Hindlimb muscle (tissue), 1 donor: ENCODE measurements at regions not wholly inside any gene's neighbourhood (a gene's known extent, or its start where the extent isn't known, plus 50 kb on each side); places are given as distances from the start of the nearest gene placed in this dataset.

Experiments
- DNase-seq: peaks from one replicate; pipeline ENCODE4 v3.0.0-alpha.2; 2013

DNA sequence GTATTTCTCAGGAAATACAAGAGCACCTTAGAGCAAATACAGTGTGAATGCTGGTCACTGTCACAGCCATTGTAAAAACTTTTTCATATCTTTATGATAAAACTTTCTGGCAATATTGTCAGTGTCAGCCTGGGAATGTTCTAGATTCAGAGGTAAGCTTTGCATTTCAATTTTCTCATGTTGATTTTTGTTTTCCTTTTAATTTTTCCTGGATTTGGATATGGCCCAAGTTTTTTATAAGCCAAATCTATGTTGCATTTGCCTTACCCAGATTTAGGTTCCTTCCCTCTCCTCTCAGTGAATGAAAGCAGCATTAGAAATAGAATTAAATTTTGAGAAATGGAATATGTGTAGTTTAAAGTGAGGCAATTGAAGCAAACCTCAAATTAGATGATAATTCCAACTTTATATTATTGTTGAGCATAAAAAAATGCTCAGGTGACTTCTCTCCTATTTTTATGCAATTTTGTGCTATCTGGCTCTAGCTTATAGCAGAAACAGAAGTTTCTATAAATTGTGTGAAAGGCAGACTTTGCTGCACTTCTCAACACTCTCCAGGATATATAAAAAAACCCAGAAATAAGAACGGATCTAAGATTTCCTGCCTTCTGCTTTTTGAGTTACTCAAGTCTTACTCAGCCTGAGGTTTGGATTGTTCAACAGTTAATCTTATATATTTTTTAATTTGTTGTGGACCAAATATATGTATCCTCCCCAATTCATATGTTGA, 368.2 kb upstream of the PRICKLE1 start:
- DNase-seq = no peak

DNA sequence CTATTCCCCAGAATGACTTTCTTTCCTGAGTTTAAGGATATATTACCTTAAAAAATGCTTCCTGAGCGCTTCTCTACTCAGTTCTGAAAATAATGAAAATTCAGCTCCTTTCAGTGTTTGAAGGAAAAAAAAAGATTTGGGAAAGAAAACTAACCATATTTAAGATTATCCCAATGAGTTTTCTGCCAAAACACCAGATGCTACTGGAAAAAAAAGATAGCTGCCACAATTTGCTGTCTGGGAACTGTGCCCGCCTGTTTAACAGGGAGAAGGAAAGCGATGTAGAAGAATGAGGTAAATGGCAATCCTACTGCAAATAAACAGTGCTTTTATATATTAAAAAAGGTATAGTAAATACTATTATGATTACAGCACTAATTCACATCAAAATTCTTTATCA, 367.6 kb upstream of the PRICKLE1 start:
- DNase-seq = peak; percentile 41

DNA sequence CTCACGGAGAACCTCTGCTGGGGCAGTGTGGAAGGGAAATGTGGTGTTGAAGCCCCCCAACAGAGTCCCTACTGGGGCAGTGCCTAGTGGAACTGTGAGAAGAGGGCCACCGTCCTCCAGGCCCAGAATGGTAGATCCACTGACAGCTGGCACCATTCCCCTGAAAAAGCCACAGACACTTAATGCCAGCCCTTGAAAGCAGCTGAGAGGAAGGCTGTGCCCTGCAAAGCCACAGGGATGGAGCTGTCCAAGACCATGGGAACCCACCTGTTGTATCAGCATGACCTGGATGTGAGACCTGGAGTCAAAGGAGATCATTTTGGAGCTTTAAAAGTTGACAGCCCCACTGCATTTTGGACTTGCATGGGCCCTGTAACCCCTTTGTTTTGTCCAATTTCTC, 363.5 kb upstream of the PRICKLE1 start:
- no peak for DNase-seq

DNA sequence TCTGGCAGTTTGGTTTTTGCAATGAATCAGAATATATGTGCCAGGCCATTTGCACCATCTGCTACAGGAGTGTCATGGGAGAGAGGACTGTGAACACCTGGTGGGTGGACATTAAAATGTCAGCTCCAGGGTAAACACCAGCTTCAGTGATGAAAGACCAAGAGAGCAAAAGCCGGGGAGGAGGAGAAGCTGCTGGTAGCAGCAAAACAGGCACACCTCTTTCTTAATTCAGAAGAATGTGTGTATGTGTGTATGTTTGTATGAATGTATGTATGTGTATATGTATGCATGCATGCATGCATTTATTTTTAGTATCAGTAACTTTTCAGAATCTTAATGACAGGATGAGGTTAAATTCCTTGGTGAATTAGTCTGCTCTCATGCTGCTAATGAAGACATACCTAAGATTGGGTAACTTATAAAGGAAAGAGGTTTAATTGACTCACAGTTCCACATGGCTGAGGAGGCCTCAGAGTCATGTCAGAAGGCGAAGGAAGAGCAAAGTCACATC, 357.4 kb upstream of the PRICKLE1 start:
- DNase-seq = no peak

GRCh38 chr12:42945927-42946326, 356.4 kb upstream of the PRICKLE1 start:
- DNase-seq = no peak

- no peak for DNase-seq
Observed at GRCh38 chr12:42944516-42944915, 355.0 kb upstream of the PRICKLE1 start.

DNA sequence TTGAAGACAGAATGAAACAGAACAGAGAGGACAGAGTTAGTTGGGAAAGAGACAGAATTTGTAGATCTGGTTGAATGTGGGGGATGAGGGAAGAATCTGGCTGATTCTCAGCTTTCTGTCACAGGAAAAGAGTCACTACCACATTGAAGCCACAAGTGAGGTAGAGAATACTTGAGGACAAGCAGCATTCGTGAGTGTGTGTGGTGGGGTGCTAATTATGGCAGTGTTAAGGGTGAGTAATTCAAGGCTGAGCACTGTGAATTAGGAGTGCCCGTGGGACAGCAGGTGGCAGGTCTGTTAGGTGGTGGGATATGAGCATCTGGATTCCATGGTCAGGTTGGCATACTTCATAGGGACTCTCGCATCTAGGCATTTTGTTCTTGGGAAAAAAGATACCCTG, 347.4 kb upstream of the PRICKLE1 start:
- no peak for DNase-seq

- no peak for DNase-seq
Observed at GRCh38 chr12:42936260-42936659, 346.7 kb upstream of the PRICKLE1 start.

DNA sequence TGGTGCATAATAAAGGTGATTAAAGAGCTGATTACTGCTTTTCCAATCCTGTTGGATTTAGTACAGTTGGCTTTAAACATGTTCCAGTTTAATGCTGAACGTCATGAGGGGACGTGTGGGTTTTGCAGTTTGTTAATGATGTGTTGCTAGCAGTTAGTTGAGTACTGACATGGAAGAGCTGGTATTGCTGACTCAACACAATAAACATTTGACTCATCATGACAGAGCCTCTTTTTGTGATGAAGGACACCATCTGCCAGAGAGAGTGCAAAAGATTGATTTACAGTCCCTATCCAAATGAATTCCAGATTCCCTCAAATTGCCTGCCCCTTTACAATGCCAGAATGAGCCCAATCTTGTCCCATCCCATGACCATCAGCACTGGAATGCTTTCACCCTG, 346.2 kb upstream of the PRICKLE1 start:
- no peak for DNase-seq

- no peak for DNase-seq
Observed at GRCh38 chr12:42935090-42935489, 345.5 kb upstream of the PRICKLE1 start.

DNA sequence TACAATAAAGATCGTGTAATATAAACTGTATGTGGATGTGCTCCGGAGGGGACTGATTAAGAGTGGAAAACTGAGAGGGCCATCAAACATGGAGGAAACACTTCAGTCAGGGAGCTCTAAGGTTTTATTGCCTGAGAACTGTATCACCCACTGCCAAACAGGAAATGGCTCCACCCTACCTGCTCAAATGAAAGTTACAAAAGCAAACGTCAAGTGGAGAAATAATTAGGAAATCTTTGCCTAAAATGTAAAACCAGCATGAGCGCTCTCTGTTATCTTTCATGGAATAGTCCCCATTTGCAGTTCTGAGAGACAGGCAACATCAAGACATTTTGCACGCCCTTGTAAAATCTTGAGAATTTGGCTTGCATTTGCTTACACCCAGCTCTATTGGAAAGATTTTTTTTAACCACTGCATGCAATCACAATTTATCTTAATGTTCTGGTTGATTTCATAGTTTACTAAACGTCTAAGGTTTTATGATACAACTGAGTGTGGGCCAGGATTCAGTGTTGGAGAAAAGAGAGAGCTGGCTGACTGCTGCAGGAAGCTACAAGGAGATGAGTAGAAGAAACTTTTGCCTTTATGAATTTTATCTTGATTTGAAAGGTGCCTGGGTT, 344.0 kb upstream of the PRICKLE1 start:
- DNase-seq = no peak

- DNase-seq = no peak
Observed at GRCh38 chr12:42932936-42933335, 343.4 kb upstream of the PRICKLE1 start.

DNA sequence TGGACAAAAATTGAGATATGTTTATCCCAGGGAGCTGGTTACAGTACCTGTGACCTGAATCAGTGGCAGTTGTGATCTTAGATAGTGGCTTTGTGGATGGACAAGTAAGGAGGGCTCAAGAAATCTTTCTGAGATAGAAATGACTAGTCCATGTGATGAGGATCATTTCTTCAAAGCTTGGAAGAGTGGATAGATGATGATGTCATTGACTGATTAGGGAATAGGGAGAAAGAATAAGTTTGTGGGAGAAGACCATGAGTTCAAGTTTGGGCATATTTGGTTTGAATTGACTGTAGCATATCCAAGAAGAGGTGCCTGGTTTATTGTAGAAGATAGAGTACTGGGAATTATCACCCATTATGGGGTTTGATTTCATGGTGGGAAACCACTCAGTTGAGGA, 336.7 kb upstream of the PRICKLE1 start:
- no peak for DNase-seq

GRCh38 chr12:42924482-42924881, 334.9 kb upstream of the PRICKLE1 start:
- no peak for DNase-seq

- DNase-seq = no peak
Observed at GRCh38 chr12:42923583-42923982, 334.0 kb upstream of the PRICKLE1 start.

GRCh38 chr12:42923156-42923555, 333.6 kb upstream of the PRICKLE1 start:
- no peak for DNase-seq

- no peak for DNase-seq
Observed at GRCh38 chr12:42922505-42922850, 332.9 kb upstream of the PRICKLE1 start.

GRCh38 chr12:42921741-42922504, 332.4 kb upstream of the PRICKLE1 start:
- no peak for DNase-seq

DNA sequence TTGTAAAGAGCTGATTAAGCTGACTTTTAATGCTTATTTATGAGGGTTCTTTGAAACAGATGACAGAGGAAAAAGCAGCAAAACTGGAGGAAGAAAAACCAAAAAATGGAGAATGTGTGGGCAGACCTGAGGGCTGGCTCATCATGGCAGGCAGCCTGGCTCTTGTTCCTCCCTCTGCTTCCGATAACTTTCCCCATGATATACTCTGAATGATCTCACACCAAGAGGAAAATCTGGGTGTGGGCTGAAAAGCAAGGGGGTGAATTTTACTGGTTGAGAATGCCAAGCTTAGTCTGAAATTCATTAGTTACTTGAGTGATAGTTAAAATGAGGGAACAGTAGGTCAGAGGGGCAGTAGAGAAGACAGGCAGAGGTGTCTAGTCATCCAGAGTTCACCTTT, 330.1 kb upstream of the PRICKLE1 start:
- DNase-seq = no peak

- DNase-seq = no peak
Observed at GRCh38 chr12:42918443-42918842, 328.9 kb upstream of the PRICKLE1 start.

GRCh38 chr12:42916143-42916542, 326.6 kb upstream of the PRICKLE1 start:
- DNase-seq = no peak

GRCh38 chr12:42915426-42915825, 325.9 kb upstream of the PRICKLE1 start:
- no peak for DNase-seq

GRCh38 chr12:42912367-42912766, 322.8 kb upstream of the PRICKLE1 start:
- DNase-seq = no peak

- no peak for DNase-seq
Observed at GRCh38 chr12:42910656-42911055, 321.1 kb upstream of the PRICKLE1 start.
